ENCODE measurements at regions not wholly inside any gene's neighbourhood (a gene's known extent, or its start where the extent isn't known, plus 50 kb on each side); places are given as distances from the start of the nearest gene placed in this dataset.

- peaks cover 3% of the 10 kb centered on the region for H3K9me3 ChIP-seq (replicated peaks; ENCODE audit: low read length)
- H3K4me3 ChIP-seq (ENCODE audit: low read length), result no peak overlapping the region
- no peak overlapping the region for H3K4me2 ChIP-seq (ENCODE audit: low read length)
- no peaks in the 10 kb centered on the region for H3K27me3 ChIP-seq (ENCODE audit: control insufficient read depth, insufficient read depth, low read length)
- H3K9ac ChIP-seq (ENCODE audit: low read depth, low read length), result no peak overlapping the region
- H3K4me1 ChIP-seq (ENCODE audit: control insufficient read depth, insufficient read depth, low read length), result no peaks in the 10 kb centered on the region
- no peaks in the 10 kb centered on the region for H3K36me3 ChIP-seq (ENCODE audit: insufficient read depth, low read length)
These were observed 348.7 kb downstream of the CHRM3 start for GRCh38 chr1:239735111-239735510.

- H3K4me2 ChIP-seq (ENCODE audit: low read length), result no peak overlapping the region
- no peaks in the 10 kb centered on the region for H3K36me3 ChIP-seq (ENCODE audit: insufficient read depth, low read length)
These were observed 350.1 kb downstream of the CHRM3 start for GRCh38 chr1:239736479-239736878.

GRCh38 chr1:239739375-239739774 lies 352.3 kb upstream of the FMN2 start:
- no peak overlapping the region for H3K4me2 ChIP-seq (ENCODE audit: low read length)
- H3K4me3 ChIP-seq (ENCODE audit: low read length), result no peak overlapping the region
- H3K36me3 ChIP-seq (ENCODE audit: insufficient read depth, low read length), result no peaks in the 10 kb centered on the region
- H3K9ac ChIP-seq (ENCODE audit: low read depth, low read length), result no peak overlapping the region
- H3K27me3 ChIP-seq (ENCODE audit: control insufficient read depth, insufficient read depth, low read length), result no peaks in the 10 kb centered on the region
- H3K9me3 ChIP-seq (replicated peaks; ENCODE audit: low read length), result peaks cover 7% of the 10 kb centered on the region
- H3K4me1 ChIP-seq (ENCODE audit: control insufficient read depth, insufficient read depth, low read length), result no peaks in the 10 kb centered on the region

More at GRCh38 chr1:239736479-239736878, 350.1 kb downstream of the CHRM3 start:
- Histone ChIP-seq H3K9ac (ENCODE audit: low read depth, low read length) (no peak overlapping the region), H3K4me1 (ENCODE audit: control insufficient read depth, insufficient read depth, low read length) (no peaks in the 10 kb centered on the region), H3K4me3 (ENCODE audit: low read length) (no peak overlapping the region), H3K9me3 (replicated peaks; ENCODE audit: low read length) (peaks cover 3% of the 10 kb centered on the region), H3K27me3 (ENCODE audit: control insufficient read depth, insufficient read depth, low read length) (no peaks in the 10 kb centered on the region)

GRCh38 chr1:239739919-239740318 lies 351.8 kb upstream of the FMN2 start:
- no peaks in the 10 kb centered on the region for H3K27me3 ChIP-seq (ENCODE audit: control insufficient read depth, insufficient read depth, low read length)
- H3K4me2 ChIP-seq (ENCODE audit: low read length), result no peak overlapping the region
- peaks cover 8% of the 10 kb centered on the region for H3K9me3 ChIP-seq (replicated peaks; ENCODE audit: low read length)
- H3K4me3 ChIP-seq (ENCODE audit: low read length), result no peak overlapping the region
- no peaks in the 10 kb centered on the region for H3K36me3 ChIP-seq (ENCODE audit: insufficient read depth, low read length)
- H3K9ac ChIP-seq (ENCODE audit: low read depth, low read length), result no peak overlapping the region
- H3K4me1 ChIP-seq (ENCODE audit: control insufficient read depth, insufficient read depth, low read length), result no peaks in the 10 kb centered on the region

- no peaks in the 10 kb centered on the region for H3K36me3 ChIP-seq (ENCODE audit: insufficient read depth, low read length)
- no peak overlapping the region for H3K9ac ChIP-seq (ENCODE audit: low read depth, low read length)
- no peak overlapping the region for H3K4me2 ChIP-seq (ENCODE audit: low read length)
- no peak overlapping the region for H3K4me3 ChIP-seq (ENCODE audit: low read length)
- H3K4me1 ChIP-seq (ENCODE audit: control insufficient read depth, insufficient read depth, low read length), result no peaks in the 10 kb centered on the region
- no peaks in the 10 kb centered on the region for H3K27me3 ChIP-seq (ENCODE audit: control insufficient read depth, insufficient read depth, low read length)
- peaks cover 8% of the 10 kb centered on the region for H3K9me3 ChIP-seq (replicated peaks; ENCODE audit: low read length)
These were observed 349.1 kb upstream of the FMN2 start for GRCh38 chr1:239742416-239743109.

GRCh38 chr1:239744851-239745250 lies 346.8 kb upstream of the FMN2 start:
- Histone ChIP-seq H3K4me1 (ENCODE audit: control insufficient read depth, insufficient read depth, low read length) (no peaks in the 10 kb centered on the region), H3K36me3 (ENCODE audit: insufficient read depth, low read length) (no peaks in the 10 kb centered on the region), H3K4me3 (ENCODE audit: low read length) (no peak overlapping the region), H3K4me2 (ENCODE audit: low read length) (no peak overlapping the region), H3K9ac (ENCODE audit: low read depth, low read length) (no peak overlapping the region), H3K27me3 (ENCODE audit: control insufficient read depth, insufficient read depth, low read length) (no peaks in the 10 kb centered on the region), H3K9me3 (replicated peaks; ENCODE audit: low read length) (peaks cover 8% of the 10 kb centered on the region)

- Histone ChIP-seq H3K9ac (ENCODE audit: low read depth, low read length) (no peak overlapping the region), H3K27me3 (ENCODE audit: control insufficient read depth, insufficient read depth, low read length) (no peaks in the 10 kb centered on the region), H3K9me3 (replicated peaks; ENCODE audit: low read length) (no peaks in the 10 kb centered on the region), H3K4me3 (ENCODE audit: low read length) (no peak overlapping the region), H3K36me3 (ENCODE audit: insufficient read depth, low read length) (no peaks in the 10 kb centered on the region), H3K4me2 (ENCODE audit: low read length) (no peak overlapping the region), H3K4me1 (ENCODE audit: control insufficient read depth, insufficient read depth, low read length) (no peaks in the 10 kb centered on the region)
These were observed 336.4 kb upstream of the FMN2 start for GRCh38 chr1:239755107-239755912.

- no peak overlapping the region for H3K4me3 ChIP-seq (ENCODE audit: low read length)
- no peaks in the 10 kb centered on the region for H3K4me1 ChIP-seq (ENCODE audit: control insufficient read depth, insufficient read depth, low read length)
- no peaks in the 10 kb centered on the region for H3K36me3 ChIP-seq (ENCODE audit: insufficient read depth, low read length)
- no peaks in the 10 kb centered on the region for H3K9me3 ChIP-seq (replicated peaks; ENCODE audit: low read length)
- H3K9ac ChIP-seq (ENCODE audit: low read depth, low read length), result no peak overlapping the region
- no peaks in the 10 kb centered on the region for H3K27me3 ChIP-seq (ENCODE audit: control insufficient read depth, insufficient read depth, low read length)
- H3K4me2 ChIP-seq (ENCODE audit: low read length), result no peak overlapping the region
These were observed 334.0 kb upstream of the FMN2 start for GRCh38 chr1:239757716-239758115.

GRCh38 chr1:239758756-239759155 lies 332.9 kb upstream of the FMN2 start:
- H3K9me3 ChIP-seq (replicated peaks; ENCODE audit: low read length), result peaks cover 4% of the 10 kb centered on the region
- no peaks in the 10 kb centered on the region for H3K36me3 ChIP-seq (ENCODE audit: insufficient read depth, low read length)
- H3K4me3 ChIP-seq (ENCODE audit: low read length), result no peak overlapping the region
- no peaks in the 10 kb centered on the region for H3K4me1 ChIP-seq (ENCODE audit: control insufficient read depth, insufficient read depth, low read length)
- H3K9ac ChIP-seq (ENCODE audit: low read depth, low read length), result no peak overlapping the region
- H3K4me2 ChIP-seq (ENCODE audit: low read length), result no peak overlapping the region
- no peaks in the 10 kb centered on the region for H3K27me3 ChIP-seq (ENCODE audit: control insufficient read depth, insufficient read depth, low read length)

- no peak overlapping the region for H3K9ac ChIP-seq (ENCODE audit: low read depth, low read length)
- H3K4me3 ChIP-seq (ENCODE audit: low read length), result no peak overlapping the region
- no peaks in the 10 kb centered on the region for H3K4me1 ChIP-seq (ENCODE audit: control insufficient read depth, insufficient read depth, low read length)
- H3K4me2 ChIP-seq (ENCODE audit: low read length), result no peak overlapping the region
- no peaks in the 10 kb centered on the region for H3K36me3 ChIP-seq (ENCODE audit: insufficient read depth, low read length)
- H3K9me3 ChIP-seq (replicated peaks; ENCODE audit: low read length), result peaks cover 4% of the 10 kb centered on the region
- H3K27me3 ChIP-seq (ENCODE audit: control insufficient read depth, insufficient read depth, low read length), result no peaks in the 10 kb centered on the region
These were observed 330.2 kb upstream of the FMN2 start for GRCh38 chr1:239761509-239761908.

- H3K9ac ChIP-seq (ENCODE audit: low read depth, low read length), result no peak overlapping the region
- H3K27me3 ChIP-seq (ENCODE audit: control insufficient read depth, insufficient read depth, low read length), result no peaks in the 10 kb centered on the region
- H3K4me3 ChIP-seq (ENCODE audit: low read length), result no peak overlapping the region
- H3K4me2 ChIP-seq (ENCODE audit: low read length), result no peak overlapping the region
- H3K36me3 ChIP-seq (ENCODE audit: insufficient read depth, low read length), result no peaks in the 10 kb centered on the region
- H3K9me3 ChIP-seq (replicated peaks; ENCODE audit: low read length), result peaks cover 10% of the 10 kb centered on the region
- no peaks in the 10 kb centered on the region for H3K4me1 ChIP-seq (ENCODE audit: control insufficient read depth, insufficient read depth, low read length)
These were observed 327.8 kb upstream of the FMN2 start for GRCh38 chr1:239763850-239764249.

- Histone ChIP-seq H3K9me3 (replicated peaks; ENCODE audit: low read length) (peaks cover 10% of the 10 kb centered on the region), H3K4me3 (ENCODE audit: low read length) (no peak overlapping the region), H3K9ac (ENCODE audit: low read depth, low read length) (no peak overlapping the region), H3K4me2 (ENCODE audit: low read length) (no peak overlapping the region), H3K4me1 (ENCODE audit: control insufficient read depth, insufficient read depth, low read length) (no peaks in the 10 kb centered on the region), H3K36me3 (ENCODE audit: insufficient read depth, low read length) (no peaks in the 10 kb centered on the region), H3K27me3 (ENCODE audit: control insufficient read depth, insufficient read depth, low read length) (no peaks in the 10 kb centered on the region)
These were observed 327.1 kb upstream of the FMN2 start for GRCh38 chr1:239764546-239764945.

Data from skeletal muscle satellite cell (primary cell).